Chondrocyte (in vitro differentiated cells): ENCODE measurements at regions not wholly inside any gene's neighbourhood (a gene's known extent, or its start where the extent isn't known, plus 50 kb on each side); places are given as distances from the start of the nearest gene placed in this dataset.

Experiments used
- DNase-seq: peaks from one replicate; pipeline ENCODE4 v3.0.0; 2021; ENCODE audit warnings: mixed read lengths, low spot score
- H3K27ac Mint-ChIP-seq: one replicate; pipeline ENCODE4 v1.8.0; 2021; ENCODE audit warnings: mild to moderate bottlenecking, moderate library complexity, mixed read lengths; ENCODE audit not compliant: unreplicated experiment
- H3K27me3 Mint-ChIP-seq: 2 replicates; pipeline ENCODE4 v1.8.0; 2021; ENCODE audit warnings: low read depth, mixed read lengths
- H3K36me3 Mint-ChIP-seq: 2 replicates; pipeline ENCODE4 v1.8.0; 2021; ENCODE audit warnings: low read depth, mixed read lengths
- H3K4me1 Mint-ChIP-seq: 2 replicates; pipeline ENCODE4 v1.8.0; 2021; ENCODE audit warnings: low read depth, mild to moderate bottlenecking, mixed read lengths
- H3K4me3 Mint-ChIP-seq: one replicate; pipeline ENCODE4 v1.8.0; 2021; ENCODE audit warnings: mild to moderate bottlenecking, moderate library complexity, mixed read lengths; ENCODE audit not compliant: unreplicated experiment
- H3K9me3 Mint-ChIP-seq: 2 replicates; pipeline ENCODE4 v1.8.0; 2021; ENCODE audit warnings: low read depth, mixed read lengths
- CTCF ChIP-seq: fragments of 200-600 bp; sonication (generic); IDR thresholded peaks from 2 replicates; pipeline ENCODE4 v1.5.0; 2021; ENCODE audit warnings: antibody characterized with exemption, mild to moderate bottlenecking, moderate library complexity

- H3K27ac Mint-ChIP-seq: no peak overlapping the region
- no peaks in the 10 kb centered on the region for H3K36me3 Mint-ChIP-seq
- H3K4me3 Mint-ChIP-seq: no peak overlapping the region
- no peaks in the 10 kb centered on the region for H3K9me3 Mint-ChIP-seq
- DNase-seq: no peak
- TF ChIP-seq CTCF: no peak
- H3K27me3 Mint-ChIP-seq: peaks cover 33% of the 10 kb centered on the region
- H3K4me1 Mint-ChIP-seq: peaks cover 2% of the 10 kb centered on the region
Measured at GRCh38 chr10:57968328-57969016, 299.2 kb downstream of the IPMK start.

GRCh38 chr10:57964351-57964750 lies 303.3 kb downstream of the IPMK start:
- no peak for DNase-seq
- Mint-ChIP-seq H3K4me3 (no peak overlapping the region), H3K36me3 (no peaks in the 10 kb centered on the region), H3K27ac (no peak overlapping the region), H3K9me3 (no peaks in the 10 kb centered on the region), H3K4me1 (no peaks in the 10 kb centered on the region), H3K27me3 (peaks cover 32% of the 10 kb centered on the region)
- TF ChIP-seq CTCF: no peak

GRCh38 chr10:57963546-57963945 lies 304.1 kb downstream of the IPMK start:
- Mint-ChIP-seq H3K4me3 (no peak overlapping the region), H3K9me3 (no peaks in the 10 kb centered on the region), H3K27me3 (peaks cover 24% of the 10 kb centered on the region), H3K27ac (no peak overlapping the region), H3K4me1 (no peaks in the 10 kb centered on the region), H3K36me3 (no peaks in the 10 kb centered on the region)
- DNase-seq: no peak
- no peak for TF ChIP-seq CTCF

- Mint-ChIP-seq H3K4me1 (no peaks in the 10 kb centered on the region), H3K9me3 (no peaks in the 10 kb centered on the region), H3K27me3 (peaks cover 17% of the 10 kb centered on the region), H3K36me3 (no peaks in the 10 kb centered on the region), H3K4me3 (no peak overlapping the region), H3K27ac (no peak overlapping the region)
- TF ChIP-seq CTCF: no peak
- DNase-seq: no peak
Measured at GRCh38 chr10:57962839-57963238, 304.9 kb downstream of the IPMK start.

- no peaks in the 10 kb centered on the region for H3K9me3 Mint-ChIP-seq
- peaks cover 18% of the 10 kb centered on the region for H3K27me3 Mint-ChIP-seq
- H3K4me1 Mint-ChIP-seq: no peaks in the 10 kb centered on the region
- no peaks in the 10 kb centered on the region for H3K36me3 Mint-ChIP-seq
- no peak for DNase-seq
- no peak for TF ChIP-seq CTCF
- no peak overlapping the region for H3K4me3 Mint-ChIP-seq
- no peak overlapping the region for H3K27ac Mint-ChIP-seq
Measured at GRCh38 chr10:57961487-57961886, 306.2 kb downstream of the IPMK start.
